SU-DHL-6 (cell line): ENCODE measurements at regions not wholly inside any gene's neighbourhood (a gene's known extent, or its start where the extent isn't known, plus 50 kb on each side); places are given as distances from the start of the nearest gene placed in this dataset.
"Not testable (repeated sequence)": the region's sequence is repeated elsewhere in the genome, so short reads cannot be mapped to it uniquely, and the experiment has no call there.

ENCODE experiments used
- H2AFZ ChIP-seq: fragments of 200-600 bp; sonication (generic); 2 replicates; pipeline ENCODE4 v1.6.1; 2014; ENCODE audit warnings: low read depth, mild to moderate bottlenecking, moderate library complexity, mixed read lengths, antibody characterized with exemption, low read length; ENCODE audit not compliant: severe bottlenecking
- H3F3A ChIP-seq: fragments of 200-600 bp; shearing (Covaris generic); 2 replicates; pipeline ENCODE4 v1.6.0; 2016; ENCODE audit warnings: antibody characterized with exemption, mild to moderate bottlenecking; ENCODE audit not compliant: insufficient read depth
- H3K27ac ChIP-seq: fragments of 200-600 bp; sonication (generic); 2 replicates; pipeline ENCODE4 v1.5.1; 2016; ENCODE audit warnings: low read depth, mild to moderate bottlenecking, low read length, moderate library complexity, mixed read lengths
- H3K27me3 ChIP-seq: fragments of 200-600 bp; sonication (generic), shearing (Covaris generic); 2 replicates; pipeline ENCODE4 v1.6.0; 2014; ENCODE audit warnings: mild to moderate bottlenecking, low read length
- H3K36me3 ChIP-seq: fragments of 200-600 bp; sonication (generic); 2 replicates; pipeline ENCODE4 v1.6.1; 2014; ENCODE audit warnings: mild to moderate bottlenecking, low read length, mixed read lengths
- H3K4me2 ChIP-seq: fragments of 300-600, 200-600 bp; shearing (Covaris generic), sonication (generic); 2 replicates; pipeline ENCODE4 v1.6.0; 2014; ENCODE audit warnings: low read length, low read depth, mild to moderate bottlenecking; ENCODE audit not compliant: poor library complexity, severe bottlenecking
- H3K4me3 ChIP-seq: fragments of 200-600 bp; sonication (generic); 2 replicates; pipeline ENCODE4 v1.5.1; 2014; ENCODE audit warnings: antibody characterized with exemption, low read length, mild to moderate bottlenecking, mixed read lengths; ENCODE audit not compliant: insufficient read depth, poor library complexity, severe bottlenecking
- H3K79me2 ChIP-seq: fragments of 200-600 bp; sonication (generic); 2 replicates; pipeline ENCODE4 v1.6.1; 2014; ENCODE audit warnings: mild to moderate bottlenecking, low read length, moderate library complexity; ENCODE audit not compliant: insufficient read depth
- H3K9ac ChIP-seq: fragments of 200-600 bp; sonication (generic); 2 replicates; pipeline ENCODE4 v1.7.0; 2014; ENCODE audit warnings: mild to moderate bottlenecking, low read length
- H3K9me2 ChIP-seq: fragments of 200-600 bp; sonication (generic); replicated peaks from 2 replicates; pipeline ENCODE4 v1.6.1; 2014; ENCODE audit warnings: low read length; ENCODE audit not compliant: insufficient read depth
- H3K9me3 ChIP-seq: fragments of 200-600 bp; sonication (generic); 2 replicates; pipeline ENCODE4 v1.6.1; 2014; ENCODE audit warnings: low read length, mixed read lengths; ENCODE audit not compliant: insufficient read depth
- H4K20me1 ChIP-seq: fragments of 200-600 bp; sonication (generic); 2 replicates; pipeline ENCODE4 v1.6.1; 2014; ENCODE audit warnings: low read depth, mild to moderate bottlenecking, antibody characterized with exemption, low read length, moderate library complexity, mixed read lengths
- EZH2phosphoT487 ChIP-seq: fragments of 200-600 bp; sonication (generic), shearing (Covaris generic); conservative IDR thresholded peaks from 2 replicates; pipeline ENCODE4 v1.6.1; 2018; ENCODE audit warnings: mild to moderate bottlenecking, antibody characterized with exemption, low read length, moderate library complexity, mixed read lengths
- TF ChIP-seq, protein P1 (sequence below): fragments of 200-600 bp; sonication (generic); IDR thresholded peaks from one replicate; pipeline ENCODE4 v1.5.1; 2017; ENCODE audit warnings: antibody characterized with exemption, mild to moderate bottlenecking, low read length, moderate library complexity; ENCODE audit not compliant: insufficient read depth, poor library complexity, severe bottlenecking

DNA sequence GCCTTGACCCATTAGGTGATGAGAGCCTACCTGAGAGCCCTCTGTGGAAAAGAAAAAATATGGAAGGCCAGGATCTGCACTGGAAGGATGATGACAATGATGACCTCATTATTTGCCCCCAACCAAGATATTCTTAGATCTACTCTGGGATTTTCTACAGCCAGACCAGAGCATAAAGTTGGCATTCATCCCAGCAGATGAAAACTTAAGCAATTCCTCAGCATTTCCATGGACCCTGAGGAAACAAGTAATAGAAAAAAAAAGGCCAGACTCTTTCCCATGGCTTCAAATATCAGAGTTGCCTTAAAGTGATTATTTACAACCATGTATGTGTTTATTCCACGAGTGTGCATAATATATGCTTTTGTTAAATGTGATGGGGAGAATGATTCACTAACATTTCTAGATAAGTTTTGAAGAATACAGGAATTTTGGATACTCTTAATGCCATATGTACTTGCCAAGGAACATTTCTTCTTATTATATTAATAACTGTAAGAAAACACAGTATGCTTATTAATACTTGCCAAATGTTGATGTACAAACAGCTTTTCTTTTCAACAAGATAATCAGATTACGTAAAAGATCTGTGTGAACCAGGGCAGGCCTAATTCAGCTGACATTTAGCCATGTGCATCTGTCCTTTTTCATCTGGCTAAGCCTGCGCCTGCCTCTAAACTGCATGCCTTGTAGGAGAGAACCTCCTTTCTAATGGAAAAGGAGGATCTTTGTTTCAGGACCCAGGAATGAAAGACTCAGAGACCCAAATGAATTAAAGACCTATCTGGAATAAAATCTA, 94.8 kb downstream of the ARRDC3 start:
- Histone ChIP-seq H3K9me3 (no peaks in the 10 kb centered on the region), H3K36me3 (no peaks in the 10 kb centered on the region), H3K27me3 (no peaks in the 10 kb centered on the region), H2AFZ (no peak overlapping the region), H3K4me2 (no peak overlapping the region), H3K4me3 (no peak overlapping the region), H3K27ac (no peak overlapping the region), H3K79me2 (no peaks in the 10 kb centered on the region), H4K20me1 (no peaks in the 10 kb centered on the region), H3K9me2 (no peaks in the 10 kb centered on the region), H3K9ac (no peak overlapping the region), H3F3A (no peaks in the 10 kb centered on the region)
- TF ChIP-seq, protein P1, sequence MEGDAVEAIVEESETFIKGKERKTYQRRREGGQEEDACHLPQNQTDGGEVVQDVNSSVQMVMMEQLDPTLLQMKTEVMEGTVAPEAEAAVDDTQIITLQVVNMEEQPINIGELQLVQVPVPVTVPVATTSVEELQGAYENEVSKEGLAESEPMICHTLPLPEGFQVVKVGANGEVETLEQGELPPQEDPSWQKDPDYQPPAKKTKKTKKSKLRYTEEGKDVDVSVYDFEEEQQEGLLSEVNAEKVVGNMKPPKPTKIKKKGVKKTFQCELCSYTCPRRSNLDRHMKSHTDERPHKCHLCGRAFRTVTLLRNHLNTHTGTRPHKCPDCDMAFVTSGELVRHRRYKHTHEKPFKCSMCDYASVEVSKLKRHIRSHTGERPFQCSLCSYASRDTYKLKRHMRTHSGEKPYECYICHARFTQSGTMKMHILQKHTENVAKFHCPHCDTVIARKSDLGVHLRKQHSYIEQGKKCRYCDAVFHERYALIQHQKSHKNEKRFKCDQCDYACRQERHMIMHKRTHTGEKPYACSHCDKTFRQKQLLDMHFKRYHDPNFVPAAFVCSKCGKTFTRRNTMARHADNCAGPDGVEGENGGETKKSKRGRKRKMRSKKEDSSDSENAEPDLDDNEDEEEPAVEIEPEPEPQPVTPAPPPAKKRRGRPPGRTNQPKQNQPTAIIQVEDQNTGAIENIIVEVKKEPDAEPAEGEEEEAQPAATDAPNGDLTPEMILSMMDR = no peak
- no peak for TF ChIP-seq EZH2phosphoT487

DNA sequence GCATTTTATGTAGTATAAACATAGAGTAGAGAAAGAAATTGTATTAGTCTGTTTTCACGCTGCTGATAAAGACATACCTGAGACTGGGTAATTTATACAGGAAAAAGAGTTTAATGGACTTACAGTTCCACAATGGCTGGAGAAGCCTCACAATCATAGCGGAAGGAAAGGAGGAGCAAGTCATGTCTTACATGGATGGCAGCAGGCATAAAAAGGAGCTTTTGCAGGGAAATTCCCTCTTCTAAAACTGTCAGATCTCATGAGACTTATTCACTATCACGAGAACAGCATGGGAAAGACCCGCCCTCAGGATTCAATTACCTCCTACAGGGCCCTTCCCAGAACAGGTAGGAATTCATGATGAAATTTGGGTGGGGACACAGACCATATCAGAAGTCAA, 98.1 kb downstream of the ARRDC3 start:
- not testable (repeated sequence) for H2AFZ ChIP-seq, H3K4me2 ChIP-seq, H3K9me2 ChIP-seq, H3K79me2 ChIP-seq, H3K27me3 ChIP-seq, H3K36me3 ChIP-seq, H3K9me3 ChIP-seq, H4K20me1 ChIP-seq, H3K9ac ChIP-seq, H3F3A ChIP-seq, H3K4me3 ChIP-seq, H3K27ac ChIP-seq

DNA sequence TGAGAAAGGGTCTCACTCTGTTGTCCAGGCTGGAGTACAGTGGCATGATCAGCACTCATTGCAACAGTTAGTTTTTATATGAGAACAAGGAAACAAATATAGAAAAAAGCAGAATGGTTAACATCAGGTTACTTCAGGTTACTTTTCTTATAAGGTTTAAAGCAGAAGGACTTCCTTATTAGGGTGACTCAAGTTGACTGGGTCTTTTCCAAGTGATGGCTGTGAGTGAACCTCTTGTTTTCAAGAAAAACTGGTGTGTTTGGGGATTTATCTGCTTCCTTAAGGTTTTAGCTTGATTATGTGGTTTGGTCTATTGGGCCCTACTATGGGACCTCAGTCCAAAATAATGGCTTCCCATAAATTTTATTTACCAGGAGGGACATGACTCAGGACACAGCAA, 99.2 kb downstream of the ARRDC3 start:
- TF ChIP-seq EZH2phosphoT487 = no peak
- TF ChIP-seq, protein P1 = no peak
- Histone ChIP-seq H3K4me3 (no peak overlapping the region), H2AFZ (no peak overlapping the region), H3F3A (no peaks in the 10 kb centered on the region), H3K4me2 (no peak overlapping the region), H3K27ac (no peak overlapping the region), H3K9me2 (no peaks in the 10 kb centered on the region), H3K36me3 (no peaks in the 10 kb centered on the region), H3K79me2 (no peaks in the 10 kb centered on the region), H3K9ac (no peak overlapping the region), H3K9me3 (no peaks in the 10 kb centered on the region), H3K27me3 (no peaks in the 10 kb centered on the region), H4K20me1 (no peaks in the 10 kb centered on the region)

DNA sequence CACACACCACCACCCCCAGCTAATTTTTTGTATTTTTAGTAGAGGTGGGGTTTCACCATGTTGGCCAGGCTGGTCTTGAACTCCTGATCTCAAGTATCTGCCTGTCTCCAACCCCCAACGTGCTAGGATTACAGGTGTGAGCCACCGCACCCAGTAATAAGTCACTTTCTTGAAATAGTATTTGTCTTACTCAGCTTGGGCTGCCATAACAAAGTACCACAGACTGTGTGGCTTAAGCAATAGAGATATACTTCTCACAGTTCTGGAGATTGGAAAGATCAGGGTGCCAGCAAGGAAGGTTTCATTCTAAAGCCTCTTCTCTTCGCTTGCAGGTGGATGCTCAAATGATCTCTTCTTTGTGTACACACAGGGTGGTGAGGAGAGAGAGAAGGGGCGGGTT, 99.8 kb downstream of the ARRDC3 start:
- Histone ChIP-seq H3K4me2 (no peak overlapping the region), H3K4me3 (no peak overlapping the region), H3K27ac (no peak overlapping the region), H3F3A (no peaks in the 10 kb centered on the region), H3K27me3 (no peaks in the 10 kb centered on the region), H3K9me2 (no peaks in the 10 kb centered on the region), H3K9me3 (no peaks in the 10 kb centered on the region), H3K9ac (no peak overlapping the region), H4K20me1 (no peaks in the 10 kb centered on the region), H3K79me2 (no peaks in the 10 kb centered on the region), H2AFZ (no peak overlapping the region), H3K36me3 (no peaks in the 10 kb centered on the region)
- TF ChIP-seq EZH2phosphoT487 = no peak
- TF ChIP-seq, protein P1 = no peak
